Osteoblast (primary cell): ENCODE measurements at regions not wholly inside any gene's neighbourhood (a gene's known extent, or its start where the extent isn't known, plus 50 kb on each side); places are given as distances from the start of the nearest gene placed in this dataset. TPM values are rescaled to one million over a fixed set of nuclear protein-coding genes. Genes with fewer than 3 reads are reported as not detected.
"Not testable (repeated sequence)": the region's sequence is repeated elsewhere in the genome, so short reads cannot be mapped to it uniquely, and the experiment has no call there.

Source experiments
- DNase-seq: peaks from one replicate; pipeline ENCODE4 v3.0.0; 2011; ENCODE audit warnings: low spot score, mixed read lengths; ENCODE audit not compliant: insufficient read length; ENCODE audit errors: missing footprints
- H2AFZ ChIP-seq: 2 replicates; pipeline ENCODE4 v1.6.0; 2011; ENCODE audit warnings: mild to moderate bottlenecking, low read length
- H3K27ac ChIP-seq: 2 replicates; pipeline ENCODE4 v1.5.1; 2011; ENCODE audit warnings: mild to moderate bottlenecking, low read depth, low read length, moderate library complexity
- H3K27me3 ChIP-seq: 2 replicates; pipeline ENCODE4 v1.6.0; 2012; ENCODE audit warnings: mild to moderate bottlenecking, control low read depth, inconsistent platforms, low read length, moderate library complexity; ENCODE audit not compliant: insufficient read depth
- H3K36me3 ChIP-seq: 2 replicates; pipeline ENCODE4 v1.5.1; 2011; ENCODE audit warnings: mild to moderate bottlenecking, low read length, control low read depth, moderate library complexity; ENCODE audit not compliant: insufficient read depth
- H3K4me1 ChIP-seq: 2 replicates; pipeline ENCODE4 v1.5.1; 2011; ENCODE audit warnings: mild to moderate bottlenecking, low read length, control low read depth, moderate library complexity; ENCODE audit not compliant: insufficient read depth
- H3K4me2 ChIP-seq: 2 replicates; pipeline ENCODE4 v1.6.0; 2011; ENCODE audit warnings: mild to moderate bottlenecking, low read length; ENCODE audit not compliant: insufficient read depth
- H3K4me3 ChIP-seq: fragments of 200-600 bp; sonication (generic); 3 replicates; pipeline ENCODE4 v1.5.1; 2012; ENCODE audit warnings: mild to moderate bottlenecking, low read length, inconsistent platforms; ENCODE audit not compliant: insufficient read depth
- H3K79me2 ChIP-seq: 2 replicates; pipeline ENCODE4 v1.6.0; 2012; ENCODE audit warnings: mild to moderate bottlenecking, low read length, control low read depth, inconsistent platforms; ENCODE audit not compliant: insufficient read depth
- H3K9me3 ChIP-seq: 2 replicates; pipeline ENCODE4 v1.5.1; 2011; ENCODE audit warnings: low read depth, low read length, control low read depth
- H4K20me1 ChIP-seq: 2 replicates; pipeline ENCODE4 v1.6.0; 2012; ENCODE audit warnings: mild to moderate bottlenecking, low read length, control low read depth; ENCODE audit not compliant: insufficient read depth
- small RNA-seq: library from RNA; depleted of rRNA; stranded (forward); fragments of <200 nt; gene quantifications from one replicate; pipeline ENCODE3, GENCODE V24; 2012
- TF ChIP-seq, protein P1 (sequence below): IDR thresholded peaks from 2 replicates; pipeline ENCODE4 v1.5.1; 2011; ENCODE audit warnings: mild to moderate bottlenecking, low read depth, low read length, moderate library complexity; ENCODE audit errors: extremely low read depth

DNA sequence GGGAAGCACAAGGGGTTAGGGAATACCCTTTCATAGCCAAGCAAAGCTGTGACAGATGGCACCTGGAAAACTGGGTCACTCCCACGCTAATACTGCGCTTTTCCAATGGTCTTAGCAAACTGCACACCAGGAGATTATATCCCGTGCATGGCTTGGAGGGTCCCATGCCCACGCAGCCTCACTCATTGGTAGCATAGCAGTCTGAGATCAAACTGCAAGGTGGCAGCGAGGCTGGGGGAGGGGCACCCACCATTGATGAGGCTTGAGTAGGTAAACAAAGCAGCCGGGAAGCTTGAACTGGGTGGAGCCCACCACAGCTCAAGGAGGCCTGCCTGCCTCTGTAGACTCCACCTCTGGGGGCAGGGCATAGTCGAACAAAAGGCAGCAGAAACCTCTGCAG lies 63.2 kb upstream of the ADAMTS3 start:
- not testable (repeated sequence) for H3K4me3 ChIP-seq, H2AFZ ChIP-seq, H3K79me2 ChIP-seq, H4K20me1 ChIP-seq, H3K4me1 ChIP-seq, H3K36me3 ChIP-seq, H3K27ac ChIP-seq, H3K4me2 ChIP-seq, H3K9me3 ChIP-seq, DNase-seq
- peaks cover 29% of the 10 kb centered on the region for H3K27me3 ChIP-seq

DNA sequence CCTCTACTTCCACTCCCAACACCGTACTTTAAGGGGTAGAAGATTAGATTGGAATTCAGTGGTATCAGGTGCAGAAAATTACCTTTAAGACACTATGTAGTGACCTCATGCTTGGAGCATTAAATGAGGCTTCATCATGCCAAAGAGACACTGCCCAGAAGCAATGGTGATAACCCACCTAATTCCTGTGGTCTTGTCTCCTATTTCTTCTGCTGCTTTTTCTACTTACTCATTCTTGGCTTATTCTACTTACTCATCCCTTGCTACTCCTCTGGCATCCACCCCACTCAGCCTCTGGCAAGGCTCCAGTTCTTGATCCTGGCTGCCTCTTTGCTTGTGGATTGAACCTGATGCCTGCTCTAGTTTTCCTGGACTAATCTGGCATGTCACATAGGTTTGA lies 62.3 kb upstream of the ADAMTS3 start:
- Histone ChIP-seq H4K20me1 (no peaks in the 10 kb centered on the region), H3K27me3 (peaks cover 38% of the 10 kb centered on the region), H2AFZ (no peak overlapping the region), H3K36me3 (no peaks in the 10 kb centered on the region), H3K79me2 (no peaks in the 10 kb centered on the region), H3K4me1 (peaks cover 4% of the 10 kb centered on the region), H3K9me3 (no peaks in the 10 kb centered on the region), H3K4me2 (no peak overlapping the region), H3K4me3 (no peak overlapping the region), H3K27ac (no peak overlapping the region)
- TF ChIP-seq, protein P1, sequence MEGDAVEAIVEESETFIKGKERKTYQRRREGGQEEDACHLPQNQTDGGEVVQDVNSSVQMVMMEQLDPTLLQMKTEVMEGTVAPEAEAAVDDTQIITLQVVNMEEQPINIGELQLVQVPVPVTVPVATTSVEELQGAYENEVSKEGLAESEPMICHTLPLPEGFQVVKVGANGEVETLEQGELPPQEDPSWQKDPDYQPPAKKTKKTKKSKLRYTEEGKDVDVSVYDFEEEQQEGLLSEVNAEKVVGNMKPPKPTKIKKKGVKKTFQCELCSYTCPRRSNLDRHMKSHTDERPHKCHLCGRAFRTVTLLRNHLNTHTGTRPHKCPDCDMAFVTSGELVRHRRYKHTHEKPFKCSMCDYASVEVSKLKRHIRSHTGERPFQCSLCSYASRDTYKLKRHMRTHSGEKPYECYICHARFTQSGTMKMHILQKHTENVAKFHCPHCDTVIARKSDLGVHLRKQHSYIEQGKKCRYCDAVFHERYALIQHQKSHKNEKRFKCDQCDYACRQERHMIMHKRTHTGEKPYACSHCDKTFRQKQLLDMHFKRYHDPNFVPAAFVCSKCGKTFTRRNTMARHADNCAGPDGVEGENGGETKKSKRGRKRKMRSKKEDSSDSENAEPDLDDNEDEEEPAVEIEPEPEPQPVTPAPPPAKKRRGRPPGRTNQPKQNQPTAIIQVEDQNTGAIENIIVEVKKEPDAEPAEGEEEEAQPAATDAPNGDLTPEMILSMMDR = no peak
- DNase-seq = peak; percentile 53

DNA sequence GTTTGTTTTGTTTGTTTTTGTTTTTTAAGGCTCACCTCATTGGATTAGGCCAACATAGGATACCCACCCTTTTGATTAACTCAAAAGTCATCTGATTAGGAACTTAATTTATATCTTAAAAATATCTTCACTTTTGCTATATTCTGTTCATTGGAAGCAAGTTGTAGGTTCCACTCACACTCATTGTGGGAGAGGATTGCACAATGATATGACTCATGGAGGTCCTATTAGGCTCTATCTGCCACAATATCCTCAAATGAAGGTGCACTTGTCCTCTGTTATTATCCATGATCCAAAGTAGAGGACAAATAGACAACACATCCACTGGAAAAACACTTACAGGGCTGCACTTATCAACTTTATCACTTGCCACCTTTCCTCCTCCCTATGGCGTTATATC lies 60.5 kb upstream of the ADAMTS3 start:
- Histone ChIP-seq H3K4me2 (no peak overlapping the region), H3K27me3 (peaks cover 50% of the 10 kb centered on the region), H3K27ac (no peak overlapping the region), H4K20me1 (no peaks in the 10 kb centered on the region), H3K79me2 (no peaks in the 10 kb centered on the region), H3K4me3 (no peak overlapping the region), H3K36me3 (no peaks in the 10 kb centered on the region), H3K4me1 (peaks cover 4% of the 10 kb centered on the region), H2AFZ (no peak overlapping the region), H3K9me3 (no peaks in the 10 kb centered on the region)
- TF ChIP-seq, protein P1 = no peak
- no peak for DNase-seq

DNA sequence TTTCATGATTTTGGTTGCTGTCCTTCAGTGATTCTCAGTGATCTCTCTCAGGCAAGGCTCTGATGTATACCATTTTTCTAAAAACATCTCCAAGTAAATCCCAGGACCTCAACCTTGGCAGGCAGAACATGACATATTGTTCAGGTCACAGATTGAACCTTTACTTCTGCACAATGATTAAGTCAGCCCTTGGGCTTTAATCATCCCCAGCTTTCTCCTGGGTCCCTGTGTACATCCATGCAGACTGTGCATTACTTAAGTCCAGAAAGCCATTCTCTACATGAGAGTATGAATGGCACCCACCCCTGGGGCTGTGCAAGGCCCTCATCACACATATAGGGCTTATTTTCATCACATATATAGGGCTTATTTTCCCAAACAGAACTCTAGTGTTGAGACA lies 58.7 kb upstream of the ADAMTS3 start:
- no peak for DNase-seq
- Histone ChIP-seq H2AFZ (no peak overlapping the region), H3K27me3 (peaks cover 53% of the 10 kb centered on the region), H4K20me1 (no peaks in the 10 kb centered on the region), H3K79me2 (no peaks in the 10 kb centered on the region), H3K4me2 (no peak overlapping the region), H3K9me3 (no peaks in the 10 kb centered on the region), H3K36me3 (no peaks in the 10 kb centered on the region), H3K27ac (no peak overlapping the region), H3K4me3 (no peak overlapping the region), H3K4me1 (peaks cover 4% of the 10 kb centered on the region)
- TF ChIP-seq, protein P1 = no peak

Small RNAs in the stretch of these regions (small RNA-seq; reads per million reads assigned to genes)
- not detected for gene RNU4ATAC9P
